ENCODE measurements at regions not wholly inside any gene's neighbourhood (a gene's known extent, or its start where the extent isn't known, plus 50 kb on each side); places are given as distances from the start of the nearest gene placed in this dataset.

DNA sequence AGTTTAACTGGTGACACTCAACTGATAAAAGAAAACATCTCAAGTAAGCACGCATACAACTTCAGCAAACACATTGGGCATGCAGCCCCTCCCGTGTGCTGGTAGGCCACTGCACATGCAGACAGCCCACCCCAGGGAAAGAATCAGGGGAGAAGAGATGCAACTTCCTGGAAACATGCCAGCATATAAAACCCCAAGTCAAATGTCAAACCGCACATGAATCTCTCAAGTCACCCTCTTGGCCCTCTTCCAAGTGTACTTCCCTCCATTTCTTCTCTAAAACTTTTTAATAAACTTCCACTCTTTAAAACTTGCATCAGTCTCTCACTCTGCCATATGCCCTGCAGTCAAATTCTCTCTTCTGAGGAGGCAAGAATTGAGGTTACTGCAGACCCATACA, 732.7 kb downstream of the SEMA5A start:
- TF ChIP-seq POLR2A (IDR thresholded peaks at IDR 0.05; ENCODE audit: low read length) (no peak), GATA1 (IDR thresholded peaks at IDR 0.05; ENCODE audit: low read depth, low read length) (no peak)
